K562 (cell line): ENCODE measurements at regions not wholly inside any gene's neighbourhood (a gene's known extent, or its start where the extent isn't known, plus 50 kb on each side); places are given as distances from the start of the nearest gene placed in this dataset.

Source experiments
- ARHGAP35 ChIP-seq: fragments of 450-650 bp; IDR thresholded peaks from 2 replicates; pipeline ENCODE4 v1.6.1; 2018; ENCODE audit not compliant: partially characterized antibody
- BCOR ChIP-seq: fragments of 450-650 bp; IDR thresholded peaks from 2 replicates; pipeline ENCODE4 v1.6.1; 2016
- CHCHD3 ChIP-seq: fragments of 250-450 bp; sonication (Bioruptor Pico); IDR thresholded peaks from 2 replicates; pipeline ENCODE4 v2.1.2; 2022; ENCODE audit warnings: mild to moderate bottlenecking
- HMGXB4 ChIP-seq: sonication (generic); formaldehyde crosslinking; IDR thresholded peaks from 2 replicates; pipeline ENCODE4 v1.8.1; 2023; ENCODE audit warnings: mild to moderate bottlenecking, missing genetic modification reagents
- HNRNPUL1 ChIP-seq: fragments of 200-400 bp; formaldehyde crosslinking; IDR thresholded peaks from 2 replicates; pipeline ENCODE4 v1.6.1; 2017; ENCODE audit warnings: low read length
- POU5F1 ChIP-seq: fragments of 150-350 bp; IDR thresholded peaks from 2 replicates; pipeline ENCODE4 v1.6.1; 2014; ENCODE audit warnings: borderline replicate concordance, low read length, low read depth, mild to moderate bottlenecking; ENCODE audit not compliant: partially characterized antibody
- PRMT5 ChIP-seq: sonication (generic); formaldehyde crosslinking; IDR thresholded peaks from 2 replicates; pipeline ENCODE4 v1.5.0; 2020; ENCODE audit warnings: missing genetic modification reagents
- RBM17 ChIP-seq: fragments of 200-400 bp; formaldehyde crosslinking; IDR thresholded peaks from 2 replicates; pipeline ENCODE4 v1.6.1; 2017; ENCODE audit warnings: low read depth, mild to moderate bottlenecking, low read length, borderline replicate concordance
- RBM22 ChIP-seq: fragments of 200-400 bp; formaldehyde crosslinking; IDR thresholded peaks from 2 replicates; pipeline ENCODE4 v1.6.1; 2018; ENCODE audit warnings: low read length, low read depth; ENCODE audit not compliant: poor library complexity, severe bottlenecking
- RFX5 ChIP-seq: IDR thresholded peaks from 2 replicates; pipeline ENCODE4 v1.6.1; 2011; ENCODE audit warnings: low read depth, mild to moderate bottlenecking, improper control_type of control experiment, low read length
- SP1 ChIP-seq: sonication (generic); formaldehyde crosslinking; IDR thresholded peaks from 2 replicates; pipeline ENCODE4 v1.8.1; 2022; ENCODE audit warnings: mild to moderate bottlenecking, missing genetic modification reagents
- TAL1 ChIP-seq: fragments of 450-650 bp; IDR thresholded peaks from 2 replicates; pipeline ENCODE4 v1.6.1; 2016; ENCODE audit warnings: mild to moderate bottlenecking
- ZBTB40 ChIP-seq, 2 experiments: fragments of 450-650 bp in 1 of 2; sonication (generic) in 1 of 2; formaldehyde crosslinking in 1 of 2; IDR thresholded peaks; 2 replicates each; pipeline versions ENCODE4 v1.7.1 to v1.9.0; 2016 to 2022; ENCODE audit warnings: inconsistent platforms in 1 of 2, mild to moderate bottlenecking in 1 of 2, missing genetic modification reagents in 1 of 2
- ZFX ChIP-seq: sonication (generic); formaldehyde crosslinking; IDR thresholded peaks from 2 replicates; pipeline ENCODE4 v1.8.0; 2022; ENCODE audit warnings: mild to moderate bottlenecking, missing genetic modification reagents, moderate library complexity
- ZNF146 ChIP-seq: IDR thresholded peaks from one replicate; pipeline ENCODE4 v1.6.1; 2018; ENCODE audit warnings: missing compliant biosample characterization; ENCODE audit not compliant: unreplicated experiment
- ZNF24 ChIP-seq: fragments of 450-650 bp; IDR thresholded peaks from 2 replicates; pipeline ENCODE4 v1.6.1; 2016
- ZNF740 ChIP-seq, 3 experiments: fragments of 200-800 bp in 1 of 3; sonication (Bioruptor generic) in 1 of 3; sonication (generic) in 1 of 3; formaldehyde crosslinking in 1 of 3; IDR thresholded peaks; 2 replicates each; pipeline versions ENCODE4 v1.6.1 to v1.8.0; 2016 to 2022; ENCODE audit warnings: mild to moderate bottlenecking in 2 of 3, missing compliant biosample characterization in 2 of 3, missing genetic modification characterization in 2 of 3, missing genetic modification reagents in 1 of 3
- ZNF780A ChIP-seq: fragments of 250-450 bp; sonication (Bioruptor Pico); IDR thresholded peaks from 2 replicates; pipeline ENCODE4 v1.5.0; 2021; ENCODE audit warnings: mild to moderate bottlenecking

- no peak for TF ChIP-seq ZFX (CRISPR knock-in tag)
- TF ChIP-seq SP1 (CRISPR knock-in tag) = no peak
- no peak for TF ChIP-seq PRMT5
- no peak for TF ChIP-seq ARHGAP35
- no peak for TF ChIP-seq RFX5
- no peak for TF ChIP-seq ZNF24
- TF ChIP-seq RBM17 = no peak
- no peak for TF ChIP-seq HNRNPUL1
- peak; percentile 22; the same call in 1 of the 2 replicates for TF ChIP-seq BCOR
- no peak for TF ChIP-seq RBM22
- TF ChIP-seq ZNF740 (CRISPR knock-in tag; IDR thresholded peaks at IDR 0.05) = no peak
- TF ChIP-seq ZNF740 (tag; IDR thresholded peaks at IDR 0.05) = no peak
- no peak for TF ChIP-seq ZNF780A
- TF ChIP-seq CHCHD3 = no peak
- no peak for TF ChIP-seq HMGXB4 (CRISPR knock-in tag)
- TF ChIP-seq ZNF146 (CRISPR knock-in tag) = no peak
- no peak for TF ChIP-seq ZBTB40 (IDR thresholded peaks at IDR 0.05)
- TF ChIP-seq ZBTB40 (CRISPR knock-in tag; IDR thresholded peaks at IDR 0.05) = no peak
- peak; percentile 78 for TF ChIP-seq TAL1
- no peak for TF ChIP-seq POU5F1
Measured at GRCh38 chr2:144580521-144581161, 60.7 kb upstream of the ZEB2 start (continued).
